H9 (cell line): ENCODE measurements at regions not wholly inside any gene's neighbourhood (a gene's known extent, or its start where the extent isn't known, plus 50 kb on each side); places are given as distances from the start of the nearest gene placed in this dataset.

ENCODE experiments used
- DNase-seq: peaks from one replicate; pipeline ENCODE4 v3.0.0-alpha.2; 2017
- H2AFZ ChIP-seq: one replicate; pipeline ENCODE4 v1.6.1; 2013; ENCODE audit warnings: mild to moderate bottlenecking, low read length, control low read depth, moderate library complexity
- H2AK5ac ChIP-seq: 2 replicates; pipeline ENCODE4 v1.6.1; 2013; ENCODE audit warnings: low read length, control low read depth, mixed read lengths; ENCODE audit not compliant: insufficient read length
- H2BK120ac ChIP-seq: one replicate; pipeline ENCODE4 v1.6.1; 2013; ENCODE audit warnings: low read depth, mild to moderate bottlenecking, low read length, control low read depth, inconsistent platforms; ENCODE audit not compliant: poor library complexity, severe bottlenecking
- H2BK12ac ChIP-seq: 2 replicates; pipeline ENCODE4 v1.6.1; 2013; ENCODE audit warnings: low read length, control low read depth, mixed read lengths, low read depth; ENCODE audit not compliant: insufficient read length
- H2BK15ac ChIP-seq: 2 replicates; pipeline ENCODE4 v1.6.1; 2013; ENCODE audit warnings: low read depth, low read length, control low read depth
- H2BK20ac ChIP-seq: one replicate; pipeline ENCODE4 v1.6.1; 2013; ENCODE audit warnings: low read depth, mild to moderate bottlenecking, low read length, control low read depth, inconsistent platforms; ENCODE audit not compliant: poor library complexity, severe bottlenecking
- H2BK5ac ChIP-seq: 2 replicates; pipeline ENCODE4 v1.6.1; 2013; ENCODE audit warnings: low read length, control low read depth, mixed read lengths; ENCODE audit not compliant: insufficient read length
- H3K14ac ChIP-seq: 2 replicates; pipeline ENCODE4 v1.6.1; 2013; ENCODE audit warnings: low read length, control low read depth; ENCODE audit not compliant: insufficient read depth
- H3K18ac ChIP-seq: 2 replicates; pipeline ENCODE4 v1.6.1; 2013; ENCODE audit warnings: low read depth, mild to moderate bottlenecking, mixed read lengths, low read length, control low read depth; ENCODE audit not compliant: insufficient read length
- H3K23ac ChIP-seq: 2 replicates; pipeline ENCODE4 v1.6.1; 2013; ENCODE audit warnings: low read length, control low read depth, mixed read lengths, low read depth; ENCODE audit not compliant: insufficient read length
- H3K23me2 ChIP-seq: 2 replicates; pipeline ENCODE4 v1.6.1; 2013; ENCODE audit warnings: low read depth, mild to moderate bottlenecking, mixed read lengths, low read length, control low read depth; ENCODE audit not compliant: insufficient read length, poor library complexity, severe bottlenecking
- H3K27ac ChIP-seq: 2 replicates; pipeline ENCODE4 v1.5.1; 2013; ENCODE audit warnings: low read length, control low read depth, mixed read lengths, low read depth; ENCODE audit not compliant: insufficient read length
- H3K27me3 ChIP-seq: 2 replicates; pipeline ENCODE4 v1.6.1; 2013; ENCODE audit warnings: low read length, control low read depth, inconsistent platforms; ENCODE audit not compliant: insufficient read depth
- H3K4ac ChIP-seq: 2 replicates; pipeline ENCODE4 v1.6.1; 2013; ENCODE audit warnings: low read depth, mild to moderate bottlenecking, control low read depth, inconsistent platforms, low read length, moderate library complexity
- H3K4me1 ChIP-seq: 2 replicates; pipeline ENCODE4 v1.6.1; 2013; ENCODE audit warnings: low read length, control low read depth, inconsistent platforms; ENCODE audit not compliant: insufficient read depth
- H3K4me2 ChIP-seq: 2 replicates; pipeline ENCODE4 v1.6.1; 2013; ENCODE audit warnings: low read length, control low read depth, mixed read lengths; ENCODE audit not compliant: insufficient read length, insufficient read depth
- H3K56ac ChIP-seq: 2 replicates; pipeline ENCODE4 v1.6.1; 2013; ENCODE audit warnings: low read depth, mild to moderate bottlenecking, mixed read lengths, low read length, control low read depth; ENCODE audit not compliant: insufficient read length
- H3K79me1 ChIP-seq: 2 replicates; pipeline ENCODE4 v1.6.1; 2013; ENCODE audit warnings: low read depth, mild to moderate bottlenecking, moderate library complexity, low read length, control low read depth, inconsistent platforms; ENCODE audit not compliant: insufficient read depth, poor library complexity, severe bottlenecking
- H3K79me2 ChIP-seq: 2 replicates; pipeline ENCODE4 v1.6.1; 2013; ENCODE audit warnings: low read length, control low read depth, inconsistent platforms; ENCODE audit not compliant: insufficient read depth
- H3K9ac ChIP-seq: 2 replicates; pipeline ENCODE4 v1.6.1; 2013; ENCODE audit warnings: low read length, control low read depth, mixed read lengths; ENCODE audit not compliant: insufficient read length; ENCODE audit errors: extremely low read depth
- H3K9me3 ChIP-seq: one replicate; pipeline ENCODE4 v1.6.1; 2013; ENCODE audit warnings: low read depth, low read length, inconsistent platforms; ENCODE audit not compliant: control insufficient read depth
- H3T11ph ChIP-seq: one replicate; pipeline ENCODE4 v1.6.1; 2013; ENCODE audit warnings: mild to moderate bottlenecking, low read length, control low read depth, inconsistent platforms
- H4K20me1 ChIP-seq: one replicate; pipeline ENCODE4 v1.6.1; 2013; ENCODE audit not compliant: control insufficient read depth, insufficient read length, insufficient read depth
- H4K5ac ChIP-seq: 2 replicates; pipeline ENCODE4 v1.6.1; 2013; ENCODE audit warnings: low read depth, mild to moderate bottlenecking, mixed read lengths, low read length, control low read depth; ENCODE audit not compliant: insufficient read length
- H4K8ac ChIP-seq: replicated peaks from 2 replicates; pipeline ENCODE4 v1.6.1; 2013; ENCODE audit warnings: low read length, control low read depth, mixed read lengths, low read depth; ENCODE audit not compliant: insufficient read length
- H4K91ac ChIP-seq: 2 replicates; pipeline ENCODE4 v1.6.1; 2013; ENCODE audit warnings: low read depth, mild to moderate bottlenecking, moderate library complexity, mixed read lengths, low read length, control low read depth; ENCODE audit not compliant: insufficient read length
- H3K27ac Mint-ChIP-seq, 3 experiments: 2 replicates in 2 of 3; 3 replicates in 1 of 3; pipeline ENCODE4 v1.8.0; 2020 to 2021; ENCODE audit warnings: mixed read lengths in 3 of 3, mild to moderate bottlenecking in 1 of 3, moderate library complexity in 1 of 3
- H3K27me3 Mint-ChIP-seq: 2 replicates; pipeline ENCODE4 v1.8.0; 2021; ENCODE audit warnings: low read depth, mild to moderate bottlenecking, moderate library complexity, mixed read lengths
- H3K36me3 Mint-ChIP-seq, 3 experiments: 2 replicates in 2 of 3; 3 replicates in 1 of 3; pipeline ENCODE4 v1.8.0; 2020 to 2021; ENCODE audit warnings: low read depth in 3 of 3, mixed read lengths in 3 of 3; ENCODE audit not compliant: insufficient read depth in 1 of 3
- H3K4me1 Mint-ChIP-seq, 2 experiments: 2 replicates each; pipeline ENCODE4 v1.8.0; 2020; ENCODE audit warnings: mixed read lengths in 2 of 2
- H3K4me3 Mint-ChIP-seq, 2 experiments: 2 replicates in 1 of 2; 3 replicates in 1 of 2; pipeline ENCODE4 v1.8.0; 2020 to 2021; ENCODE audit warnings: mild to moderate bottlenecking in 2 of 2, mixed read lengths in 2 of 2, moderate library complexity in 1 of 2
- H3K9me3 Mint-ChIP-seq, 2 experiments: 2 replicates in 1 of 2; 3 replicates in 1 of 2; pipeline ENCODE4 v1.8.0; 2020; ENCODE audit warnings: mild to moderate bottlenecking in 2 of 2, mixed read lengths in 2 of 2, moderate library complexity in 1 of 2
- CTCF ChIP-seq: fragments of 200-600 bp; sonication (generic); conservative IDR thresholded peaks from 3 replicates; pipeline ENCODE4 v1.8.0; 2021; ENCODE audit warnings: antibody characterized with exemption, mild to moderate bottlenecking
- WGBS: extraction: QIAGEN DNeasy Blood & Tissue Kit; methylation state at CpG from one replicate; pipeline ENCODE4 v1.1.7; 2013; ENCODE audit warnings: missing lambda C conversion rate, low lambda C conversion rate, mixed read lengths; ENCODE audit not compliant: insufficient read length; ENCODE audit errors: extremely low coverage; 5-methylcytosine and 5-hydroxymethylcytosine counted together

GRCh38 chr3:159244933-159245332 is 443.1 kb downstream of the MFSD1 start:
- Histone ChIP-seq H2BK20ac (no peak overlapping the region), H3K27me3 (no peaks in the 10 kb centered on the region), H3K4me2 (no peak overlapping the region), H4K91ac (no peak overlapping the region), H3K9me3 (no peaks in the 10 kb centered on the region), H3K79me2 (no peaks in the 10 kb centered on the region), H2BK15ac (no peak overlapping the region), H3K79me1 (no peaks in the 10 kb centered on the region), H3K23me2 (no peaks in the 10 kb centered on the region), H3K4ac (no peak overlapping the region), H3K14ac (no peak overlapping the region), H2BK12ac (no peak overlapping the region), H3K23ac (no peak overlapping the region), H4K8ac (no peak overlapping the region), H3K4me1 (no peaks in the 10 kb centered on the region), H4K20me1 (no peaks in the 10 kb centered on the region), H3K18ac (no peak overlapping the region), H3K56ac (no peak overlapping the region), H4K5ac (no peak overlapping the region), H2AK5ac (no peak overlapping the region), H2AFZ (no peak overlapping the region), H3K27ac (no peak overlapping the region), H2BK5ac (no peak overlapping the region), H3T11ph (no peak overlapping the region), H3K9ac (no peak overlapping the region), H2BK120ac (no peak overlapping the region)
- no peak overlapping the region for H3K4me3 Mint-ChIP-seq
- no peaks in the 10 kb centered on the region for H3K4me1 Mint-ChIP-seq
- no peak for TF ChIP-seq CTCF
- no peaks in the 10 kb centered on the region; the same call in 1 of the 2 replicates for H3K27me3 Mint-ChIP-seq
- DNase-seq = no peak
- no peaks in the 10 kb centered on the region for H3K36me3 Mint-ChIP-seq
- no CpG with 5 or more reads among the region's 4 CpGs for WGBS
- no peaks in the 10 kb centered on the region for H3K9me3 Mint-ChIP-seq
- no peak overlapping the region for H3K27ac Mint-ChIP-seq
